ENCODE measurements at regions not wholly inside any gene's neighbourhood (a gene's known extent, or its start where the extent isn't known, plus 50 kb on each side); places are given as distances from the start of the nearest gene placed in this dataset.

- DNase-seq (ENCODE audit: low read depth), result no peak
Observed at GRCh38 chr18:25962919-25963318, 127.5 kb downstream of the SS18 start.

GRCh38 chr18:25962176-25962575, 128.2 kb downstream of the SS18 start:
- DNase-seq (ENCODE audit: low read depth), result no peak

GRCh38 chr18:25957017-25957416, 133.4 kb downstream of the SS18 start:
- no peak for DNase-seq (ENCODE audit: low read depth)

- no peak for DNase-seq (ENCODE audit: low read depth)
Observed at GRCh38 chr18:25953111-25953510, 137.3 kb downstream of the SS18 start.

GRCh38 chr18:25950321-25950720, 140.1 kb downstream of the SS18 start:
- DNase-seq (ENCODE audit: low read depth), result no peak

GRCh38 chr18:25946540-25946939, 143.9 kb downstream of the SS18 start:
- no peak for DNase-seq (ENCODE audit: low read depth)

- no peak for DNase-seq (ENCODE audit: low read depth)
Observed at GRCh38 chr18:25935356-25935755, 155.1 kb downstream of the SS18 start.

- DNase-seq (ENCODE audit: low read depth), result no peak
Observed at GRCh38 chr18:25931126-25931525, 159.3 kb downstream of the SS18 start.

GRCh38 chr18:25929787-25930186, 160.6 kb downstream of the SS18 start:
- no peak for DNase-seq (ENCODE audit: low read depth)

GRCh38 chr18:25927830-25928229, 162.6 kb downstream of the SS18 start:
- no peak for DNase-seq (ENCODE audit: low read depth)

GRCh38 chr18:25923193-25923592, 167.2 kb downstream of the SS18 start:
- DNase-seq (ENCODE audit: low read depth), result no peak

- peak; percentile 14 for DNase-seq (ENCODE audit: low read depth)
Observed at GRCh38 chr18:25921677-25922421, 168.6 kb downstream of the SS18 start.

GRCh38 chr18:25915907-25916306, 174.5 kb downstream of the SS18 start:
- no peak for DNase-seq (ENCODE audit: low read depth)

GRCh38 chr18:25898965-25899364, 191.4 kb downstream of the SS18 start:
- DNase-seq (ENCODE audit: low read depth), result no peak

- DNase-seq (ENCODE audit: low read depth), result no peak
Observed at GRCh38 chr18:25896956-25897355, 193.5 kb downstream of the SS18 start.

- peak; percentile 58 for DNase-seq (ENCODE audit: low read depth)
Observed at GRCh38 chr18:25896178-25896780, 194.1 kb downstream of the SS18 start.

GRCh38 chr18:25895518-25895917, 194.9 kb downstream of the SS18 start:
- DNase-seq (ENCODE audit: low read depth), result no peak

- no peak for DNase-seq (ENCODE audit: low read depth)
Observed at GRCh38 chr18:25886283-25886682, 204.1 kb downstream of the SS18 start.

GRCh38 chr18:25883091-25883490, 207.3 kb downstream of the SS18 start:
- DNase-seq (ENCODE audit: low read depth), result no peak

GRCh38 chr18:25881149-25881548, 209.3 kb downstream of the SS18 start:
- no peak for DNase-seq (ENCODE audit: low read depth)

- DNase-seq (ENCODE audit: low read depth), result no peak
Observed at GRCh38 chr18:25880441-25880840, 210.0 kb downstream of the SS18 start.

- no peak for DNase-seq (ENCODE audit: low read depth)
Observed at GRCh38 chr18:25876330-25876948, 214.0 kb downstream of the SS18 start.

GRCh38 chr18:25875551-25876240, 214.7 kb downstream of the SS18 start:
- DNase-seq (ENCODE audit: low read depth), result peak; percentile 20
